SK-N-SH treated with all-trans-retinoic acid at 6 μM for 48 hours (cell line): ENCODE measurements at regions not wholly inside any gene's neighbourhood (a gene's known extent, or its start where the extent isn't known, plus 50 kb on each side); places are given as distances from the start of the nearest gene placed in this dataset.

ENCODE experiments used
- ATAC-seq: fragments of 200-7000 bp; cut with Tn5 transposase; 3 replicates; pipeline ENCODE4 v1.9.1; 2020; ENCODE audit warnings: mild to moderate bottlenecking, moderate library complexity
- ARNTL ChIP-seq: fragments of 450-650 bp; formaldehyde crosslinking; IDR thresholded peaks from 2 replicates; pipeline ENCODE4 v1.5.0; 2020; ENCODE audit warnings: low read depth, mild to moderate bottlenecking, moderate library complexity, borderline replicate concordance
- BACH2 ChIP-seq: fragments of 250-450 bp; sonication (Bioruptor Pico); IDR thresholded peaks from 2 replicates; pipeline ENCODE4 v1.9.0; 2021; ENCODE audit warnings: mild to moderate bottlenecking, borderline replicate concordance
- CSDC2 ChIP-seq: fragments of 250-450 bp; sonication (Bioruptor Pico); IDR thresholded peaks from 2 replicates; pipeline ENCODE4 v1.5.0; 2020; ENCODE audit warnings: mild to moderate bottlenecking, moderate library complexity
- CSRNP3 ChIP-seq: fragments of 250-450 bp; sonication (Bioruptor Pico); IDR thresholded peaks from 2 replicates; pipeline ENCODE4 v1.5.1; 2021; ENCODE audit warnings: mild to moderate bottlenecking, moderate library complexity
- ESRRG ChIP-seq: fragments of 250-450 bp; sonication (Bioruptor Pico); IDR thresholded peaks from 2 replicates; pipeline ENCODE4 v1.6.1; 2021; ENCODE audit warnings: mild to moderate bottlenecking
- GLIS3 ChIP-seq: fragments of 250-450 bp; sonication (Bioruptor Pico); IDR thresholded peaks from 2 replicates; pipeline ENCODE4 v1.5.0; 2020; ENCODE audit warnings: mild to moderate bottlenecking, moderate library complexity
- ISL1 ChIP-seq: fragments of 250-450 bp; sonication (Bioruptor Pico); IDR thresholded peaks from 2 replicates; pipeline ENCODE4 v2.1.2; 2022; ENCODE audit warnings: mild to moderate bottlenecking, moderate library complexity
- OSR1 ChIP-seq: fragments of 250-450 bp; sonication (Bioruptor Pico); IDR thresholded peaks from 2 replicates; pipeline ENCODE4 v1.8.0; 2022; ENCODE audit warnings: moderate library complexity, mild to moderate bottlenecking, inconsistent platforms
- PATZ1 ChIP-seq: fragments of 250-450 bp; sonication (Bioruptor Pico); IDR thresholded peaks from 2 replicates; pipeline ENCODE4 v1.8.0; 2020; ENCODE audit warnings: mild to moderate bottlenecking, moderate library complexity, borderline replicate concordance
- RARB ChIP-seq: fragments of 250-450 bp; sonication (Bioruptor Pico); IDR thresholded peaks from 2 replicates; pipeline ENCODE4 v1.8.0; 2021; ENCODE audit warnings: mild to moderate bottlenecking, moderate library complexity
- TCF4 ChIP-seq: fragments of 250-450 bp; sonication (Bioruptor Pico); IDR thresholded peaks from 2 replicates; pipeline ENCODE4 v1.8.0; 2021; ENCODE audit warnings: mild to moderate bottlenecking, moderate library complexity, borderline replicate concordance
- ZC3H10 ChIP-seq: fragments of 250-450 bp; sonication (Bioruptor Pico); IDR thresholded peaks from 2 replicates; pipeline ENCODE4 v1.5.1; 2021; ENCODE audit warnings: mild to moderate bottlenecking, moderate library complexity
- ZFP3 ChIP-seq: fragments of 250-450 bp; sonication (Bioruptor Pico); IDR thresholded peaks from 2 replicates; pipeline ENCODE4 v1.5.0; 2020; ENCODE audit warnings: mild to moderate bottlenecking, moderate library complexity
- ZFP30 ChIP-seq: fragments of 450-650 bp; formaldehyde crosslinking; IDR thresholded peaks from 2 replicates; pipeline ENCODE4 v1.5.0; 2022; ENCODE audit warnings: mild to moderate bottlenecking, moderate library complexity
- ZNF565 ChIP-seq: fragments of 450-650 bp; formaldehyde crosslinking; conservative IDR thresholded peaks from 2 replicates; pipeline ENCODE4 v1.5.0; 2020; ENCODE audit warnings: low read depth, mild to moderate bottlenecking, moderate library complexity
- ZNF70 ChIP-seq: fragments of 450-650 bp; formaldehyde crosslinking; IDR thresholded peaks from 2 replicates; pipeline ENCODE4 v1.5.0; 2020; ENCODE audit warnings: mild to moderate bottlenecking, moderate library complexity
- ZNF8 ChIP-seq: fragments of 450-650 bp; formaldehyde crosslinking; IDR thresholded peaks from 2 replicates; pipeline ENCODE4 v1.5.0; 2020; ENCODE audit warnings: mild to moderate bottlenecking, moderate library complexity
- TF ChIP-seq, protein P1 (sequence below): fragments of 250-450 bp; sonication (Bioruptor Pico); IDR thresholded peaks from 2 replicates; pipeline ENCODE4 v1.5.1; 2020; ENCODE audit warnings: low read depth, mild to moderate bottlenecking, moderate library complexity
- TF ChIP-seq, protein P2 (sequence below): fragments of 250-450 bp; sonication (Bioruptor Pico); IDR thresholded peaks from 2 replicates; pipeline ENCODE4 v1.5.0; 2020; ENCODE audit warnings: mild to moderate bottlenecking, moderate library complexity
- TF ChIP-seq, protein P3 (sequence below): fragments of 250-450 bp; sonication (Bioruptor Pico); IDR thresholded peaks from 2 replicates; pipeline ENCODE4 v1.8.0; 2021; ENCODE audit warnings: low read depth, mild to moderate bottlenecking, moderate library complexity, borderline replicate concordance

GRCh38 chr16:8299635-8300034 is 290.7 kb downstream of the TMEM114 start:
- no peak for ATAC-seq
- TF ChIP-seq CSDC2 (CRISPR knock-in tag) (no peak), TCF4 (CRISPR knock-in tag) (no peak), ZNF565 (CRISPR knock-in tag) (no peak), RARB (CRISPR knock-in tag) (no peak), CSRNP3 (CRISPR knock-in tag) (no peak), ZFP30 (no peak), ZC3H10 (CRISPR knock-in tag) (no peak), ARNTL (no peak), ZFP3 (CRISPR knock-in tag) (no peak), ZNF8 (CRISPR knock-in tag) (no peak), BACH2 (CRISPR knock-in tag) (no peak), ISL1 (CRISPR knock-in tag) (no peak), GLIS3 (no peak)
- TF ChIP-seq, protein P1, sequence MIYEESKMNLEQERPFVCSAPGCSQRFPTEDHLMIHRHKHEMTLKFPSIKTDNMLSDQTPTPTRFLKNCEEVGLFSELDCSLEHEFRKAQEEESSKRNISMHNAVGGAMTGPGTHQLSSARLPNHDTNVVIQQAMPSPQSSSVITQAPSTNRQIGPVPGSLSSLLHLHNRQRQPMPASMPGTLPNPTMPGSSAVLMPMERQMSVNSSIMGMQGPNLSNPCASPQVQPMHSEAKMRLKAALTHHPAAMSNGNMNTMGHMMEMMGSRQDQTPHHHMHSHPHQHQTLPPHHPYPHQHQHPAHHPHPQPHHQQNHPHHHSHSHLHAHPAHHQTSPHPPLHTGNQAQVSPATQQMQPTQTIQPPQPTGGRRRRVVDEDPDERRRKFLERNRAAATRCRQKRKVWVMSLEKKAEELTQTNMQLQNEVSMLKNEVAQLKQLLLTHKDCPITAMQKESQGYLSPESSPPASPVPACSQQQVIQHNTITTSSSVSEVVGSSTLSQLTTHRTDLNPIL (CRISPR knock-in tag), result no peak
- TF ChIP-seq, protein P2, sequence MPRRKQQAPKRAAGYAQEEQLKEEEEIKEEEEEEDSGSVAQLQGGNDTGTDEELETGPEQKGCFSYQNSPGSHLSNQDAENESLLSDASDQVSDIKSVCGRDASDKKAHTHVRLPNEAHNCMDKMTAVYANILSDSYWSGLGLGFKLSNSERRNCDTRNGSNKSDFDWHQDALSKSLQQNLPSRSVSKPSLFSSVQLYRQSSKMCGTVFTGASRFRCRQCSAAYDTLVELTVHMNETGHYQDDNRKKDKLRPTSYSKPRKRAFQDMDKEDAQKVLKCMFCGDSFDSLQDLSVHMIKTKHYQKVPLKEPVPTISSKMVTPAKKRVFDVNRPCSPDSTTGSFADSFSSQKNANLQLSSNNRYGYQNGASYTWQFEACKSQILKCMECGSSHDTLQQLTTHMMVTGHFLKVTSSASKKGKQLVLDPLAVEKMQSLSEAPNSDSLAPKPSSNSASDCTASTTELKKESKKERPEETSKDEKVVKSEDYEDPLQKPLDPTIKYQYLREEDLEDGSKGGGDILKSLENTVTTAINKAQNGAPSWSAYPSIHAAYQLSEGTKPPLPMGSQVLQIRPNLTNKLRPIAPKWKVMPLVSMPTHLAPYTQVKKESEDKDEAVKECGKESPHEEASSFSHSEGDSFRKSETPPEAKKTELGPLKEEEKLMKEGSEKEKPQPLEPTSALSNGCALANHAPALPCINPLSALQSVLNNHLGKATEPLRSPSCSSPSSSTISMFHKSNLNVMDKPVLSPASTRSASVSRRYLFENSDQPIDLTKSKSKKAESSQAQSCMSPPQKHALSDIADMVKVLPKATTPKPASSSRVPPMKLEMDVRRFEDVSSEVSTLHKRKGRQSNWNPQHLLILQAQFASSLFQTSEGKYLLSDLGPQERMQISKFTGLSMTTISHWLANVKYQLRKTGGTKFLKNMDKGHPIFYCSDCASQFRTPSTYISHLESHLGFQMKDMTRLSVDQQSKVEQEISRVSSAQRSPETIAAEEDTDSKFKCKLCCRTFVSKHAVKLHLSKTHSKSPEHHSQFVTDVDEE (CRISPR knock-in tag), result no peak

DNA sequence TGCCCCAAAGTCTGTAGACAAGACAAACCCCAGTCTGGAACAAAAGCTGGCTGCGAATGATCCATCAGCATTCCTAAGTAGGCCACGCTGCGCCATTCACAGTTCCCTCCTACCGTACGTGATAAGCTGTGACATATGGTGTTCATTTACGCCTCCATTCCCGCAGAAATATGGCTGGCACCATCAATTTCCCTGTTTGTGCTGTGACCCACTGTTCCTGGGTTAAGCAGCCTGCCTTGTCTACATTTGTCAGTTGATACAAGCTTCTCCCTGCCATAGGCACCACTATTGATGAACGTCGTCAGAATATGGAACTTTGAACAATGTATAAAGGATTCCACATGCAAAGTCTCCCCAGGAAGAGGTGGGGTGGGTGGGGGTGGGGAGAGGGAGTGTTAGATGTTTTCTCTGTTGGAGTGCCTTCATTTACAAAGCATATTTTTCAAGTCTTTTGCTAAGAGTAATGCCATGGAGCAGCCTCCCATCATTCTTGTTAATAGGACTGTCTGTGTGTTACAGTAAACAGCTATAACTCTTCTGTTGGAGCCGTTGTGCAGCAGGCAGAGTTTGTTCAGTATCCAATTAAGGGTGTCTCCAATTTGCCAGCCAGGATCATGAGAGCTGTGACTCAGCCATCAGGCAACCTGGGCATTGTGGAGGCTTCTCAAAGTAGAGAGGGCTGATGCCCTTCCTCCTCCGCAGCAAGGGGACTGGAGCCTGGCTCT is 294.6 kb downstream of the TMEM114 start:
- TF ChIP-seq ZC3H10 (CRISPR knock-in tag), result no peak
- no peak for ATAC-seq

DNA sequence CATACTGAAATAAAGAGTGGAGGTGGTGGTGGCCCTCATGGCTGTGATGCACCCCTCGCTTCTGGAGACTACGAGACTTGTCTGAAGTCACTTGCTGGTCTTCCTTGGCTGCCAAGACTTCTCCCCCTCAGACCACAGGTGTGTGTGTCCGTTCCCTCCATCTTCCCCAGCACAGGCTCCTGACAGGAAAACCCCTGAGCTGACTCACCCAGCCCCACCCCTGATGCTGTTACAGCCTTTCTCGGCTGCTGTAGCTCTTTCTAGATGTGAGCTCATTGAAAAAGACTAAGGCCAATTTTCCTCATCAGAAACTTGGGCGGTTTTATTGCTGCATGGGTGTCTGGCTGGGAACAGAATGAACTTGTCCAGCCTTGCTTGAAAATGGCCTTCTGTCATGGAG is 296.9 kb downstream of the TMEM114 start:
- TF ChIP-seq OSR1 (CRISPR knock-in tag) (no peak), ESRRG (no peak), PATZ1 (CRISPR knock-in tag) (no peak), ZNF70 (no peak), ARNTL (no peak), ZNF565 (CRISPR knock-in tag) (no peak), ZFP3 (CRISPR knock-in tag) (no peak), GLIS3 (no peak), TCF4 (CRISPR knock-in tag) (no peak), ZNF8 (CRISPR knock-in tag) (no peak)
- TF ChIP-seq, protein P1 (CRISPR knock-in tag), result no peak
- TF ChIP-seq, all 23 proteins: peak for 0
- no peak for ATAC-seq

DNA sequence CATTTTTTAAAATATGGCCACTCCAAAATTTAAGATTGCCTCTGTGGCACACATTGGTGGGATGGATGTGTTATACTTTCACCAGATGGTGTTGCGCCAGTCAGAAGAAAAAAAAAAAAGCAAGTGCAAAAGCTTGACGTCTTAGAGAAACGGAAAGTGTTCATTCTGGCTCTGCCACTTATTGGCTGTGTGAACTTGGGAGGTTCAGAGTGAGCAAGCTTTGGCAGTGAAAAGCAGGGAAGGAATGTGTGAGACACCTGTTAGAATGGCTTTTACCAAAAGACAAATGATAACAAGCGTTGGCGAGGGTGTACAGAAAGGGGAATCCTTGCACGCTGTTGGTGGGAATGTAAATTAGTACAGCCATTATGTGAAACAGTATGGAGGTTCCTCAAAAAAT is 298.0 kb downstream of the TMEM114 start:
- no peak for ATAC-seq
- TF ChIP-seq, protein P3, sequence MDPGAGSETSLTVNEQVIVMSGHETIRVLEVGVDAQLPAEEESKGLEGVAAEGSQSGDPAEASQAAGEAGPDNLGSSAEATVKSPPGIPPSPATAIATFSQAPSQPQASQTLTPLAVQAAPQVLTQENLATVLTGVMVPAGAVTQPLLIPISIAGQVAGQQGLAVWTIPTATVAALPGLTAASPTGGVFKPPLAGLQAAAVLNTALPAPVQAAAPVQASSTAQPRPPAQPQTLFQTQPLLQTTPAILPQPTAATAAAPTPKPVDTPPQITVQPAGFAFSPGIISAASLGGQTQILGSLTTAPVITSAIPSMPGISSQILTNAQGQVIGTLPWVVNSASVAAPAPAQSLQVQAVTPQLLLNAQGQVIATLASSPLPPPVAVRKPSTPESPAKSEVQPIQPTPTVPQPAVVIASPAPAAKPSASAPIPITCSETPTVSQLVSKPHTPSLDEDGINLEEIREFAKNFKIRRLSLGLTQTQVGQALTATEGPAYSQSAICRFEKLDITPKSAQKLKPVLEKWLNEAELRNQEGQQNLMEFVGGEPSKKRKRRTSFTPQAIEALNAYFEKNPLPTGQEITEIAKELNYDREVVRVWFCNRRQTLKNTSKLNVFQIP (CRISPR knock-in tag), result no peak
- TF ChIP-seq ZFP3 (CRISPR knock-in tag) (no peak), BACH2 (CRISPR knock-in tag) (no peak), ISL1 (CRISPR knock-in tag) (no peak), OSR1 (CRISPR knock-in tag) (no peak), ZNF70 (no peak), ZC3H10 (CRISPR knock-in tag) (no peak), ESRRG (no peak), ZFP30 (no peak), CSDC2 (CRISPR knock-in tag) (no peak), RARB (CRISPR knock-in tag) (no peak)
- TF ChIP-seq, protein P2 (CRISPR knock-in tag), result no peak
